ENCODE measurements at regions not wholly inside any gene's neighbourhood (a gene's known extent, or its start where the extent isn't known, plus 50 kb on each side); places are given as distances from the start of the nearest gene placed in this dataset.
A peak's percentile ranks its signal among the peaks of the same experiment; 100 is the strongest.

DNA sequence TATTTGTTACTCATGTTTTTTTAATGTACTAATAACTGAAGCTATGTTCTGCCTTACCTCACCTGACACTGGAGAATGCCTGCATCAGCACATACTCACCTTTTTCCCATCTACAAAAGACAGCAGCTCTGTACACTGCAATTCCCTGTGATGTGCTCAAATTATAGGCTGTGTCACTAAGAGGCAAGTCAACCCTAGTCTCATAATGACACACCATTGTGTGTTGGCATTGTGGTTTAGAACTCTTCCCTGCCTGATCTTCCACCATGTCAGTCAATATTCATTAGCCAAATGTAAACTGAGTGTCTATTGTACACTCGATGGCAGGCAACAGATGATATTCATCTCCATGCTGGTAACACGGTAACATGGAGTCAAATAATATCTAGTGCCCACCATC, 332.1 kb upstream of the TCF4 start:
- Histone ChIP-seq H2AK5ac (ENCODE audit: low read length) (no peak overlapping the region), H3K23ac (ENCODE audit: low read length) (no peak overlapping the region), H2BK15ac (replicated peaks; ENCODE audit: low read depth) (no peak overlapping the region), H3K4me2 (ENCODE audit: low read length) (no peak overlapping the region), H3K79me2 (ENCODE audit: control insufficient read depth, insufficient read depth, low read length) (no peaks in the 10 kb centered on the region), H3K4ac (ENCODE audit: low read depth, low read length) (no peak overlapping the region), H3K18ac (ENCODE audit: low read length) (no peak overlapping the region), H4K5ac (ENCODE audit: low read length) (no peak overlapping the region), H3K27me3 (ENCODE audit: insufficient read depth, low read length, poor library complexity) (no peaks in the 10 kb centered on the region), H4K8ac (ENCODE audit: low read depth, low read length) (no peak overlapping the region), H2BK5ac (ENCODE audit: low read length) (no peak overlapping the region), H3K27ac (ENCODE audit: low read depth, low read length) (no peak overlapping the region), H3K4me1 (ENCODE audit: control insufficient read depth, low read depth, low read length) (no peaks in the 10 kb centered on the region), H3K9ac (ENCODE audit: low read length) (no peak overlapping the region), H3K4me3 (ENCODE audit: low read length) (no peak overlapping the region), H2BK120ac (ENCODE audit: low read depth, low read length) (no peak overlapping the region), H3K36me3 (ENCODE audit: control insufficient read depth, insufficient read depth, low read length) (no peaks in the 10 kb centered on the region), H3K79me1 (ENCODE audit: low read length) (no peaks in the 10 kb centered on the region), H3K56ac (ENCODE audit: low read length) (no peak overlapping the region)
- no CpG with 5 or more reads among the region's 2 CpGs for WGBS (ENCODE audit: extremely low coverage, insufficient coverage, low lambda C conversion rate)
- no peak for DNase-seq

- no peak overlapping the region for H3K4me3 ChIP-seq (ENCODE audit: low read length)
- no peak overlapping the region for H3K9ac ChIP-seq (ENCODE audit: low read length)
- no peak overlapping the region for H3K27ac ChIP-seq (ENCODE audit: low read depth, low read length)
- H4K8ac ChIP-seq (ENCODE audit: low read depth, low read length), result no peak overlapping the region
- H3K4me1 ChIP-seq (ENCODE audit: control insufficient read depth, low read depth, low read length), result no peaks in the 10 kb centered on the region
- no peak overlapping the region for H3K18ac ChIP-seq (ENCODE audit: low read length)
- no peak overlapping the region for H2BK120ac ChIP-seq (ENCODE audit: low read depth, low read length)
- WGBS (ENCODE audit: extremely low coverage, insufficient coverage, low lambda C conversion rate), result no CpG with 5 or more reads among the region's 6 CpGs
- H3K79me2 ChIP-seq (ENCODE audit: control insufficient read depth, insufficient read depth, low read length), result no peaks in the 10 kb centered on the region
- no peak overlapping the region for H3K4ac ChIP-seq (ENCODE audit: low read depth, low read length)
- no peak overlapping the region for H4K5ac ChIP-seq (ENCODE audit: low read length)
- H3K4me2 ChIP-seq (ENCODE audit: low read length), result no peak overlapping the region
- no peak overlapping the region for H2BK5ac ChIP-seq (ENCODE audit: low read length)
- no peak overlapping the region for H2BK15ac ChIP-seq (replicated peaks; ENCODE audit: low read depth)
- H3K79me1 ChIP-seq (ENCODE audit: low read length), result no peaks in the 10 kb centered on the region
- no peak overlapping the region for H2AK5ac ChIP-seq (ENCODE audit: low read length)
- no peak overlapping the region for H3K56ac ChIP-seq (ENCODE audit: low read length)
- H3K27me3 ChIP-seq (ENCODE audit: insufficient read depth, low read length, poor library complexity), result no peaks in the 10 kb centered on the region
- no peaks in the 10 kb centered on the region for H3K36me3 ChIP-seq (ENCODE audit: control insufficient read depth, insufficient read depth, low read length)
- no peak for DNase-seq
- no peak overlapping the region for H3K23ac ChIP-seq (ENCODE audit: low read length)
Observed at GRCh38 chr18:55918444-55918843, 330.5 kb upstream of the TCF4 start.

DNA sequence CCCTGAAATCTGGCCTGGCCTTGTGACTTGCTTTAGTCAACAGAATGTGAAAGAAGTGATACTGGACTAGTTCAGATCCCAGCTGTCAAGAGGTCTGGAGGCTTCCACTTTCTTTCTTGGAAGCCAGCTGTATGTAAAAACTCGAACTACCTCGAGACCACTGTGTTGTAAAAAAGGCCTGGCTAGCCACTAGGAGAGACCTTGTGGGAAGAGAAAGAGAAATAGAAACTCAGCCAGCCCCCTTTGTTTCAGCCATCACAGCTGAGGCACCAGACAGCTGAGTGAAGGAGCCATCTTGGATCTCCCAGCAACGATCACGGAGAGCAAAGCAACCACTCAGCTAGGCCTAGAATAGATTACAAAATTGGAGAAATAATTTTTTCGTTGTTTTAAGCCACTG, 324.9 kb upstream of the TCF4 start:
- H4K8ac ChIP-seq (ENCODE audit: low read depth, low read length), result no peak overlapping the region
- no peak overlapping the region for H3K4me2 ChIP-seq (ENCODE audit: low read length)
- no peaks in the 10 kb centered on the region for H3K36me3 ChIP-seq (ENCODE audit: control insufficient read depth, insufficient read depth, low read length)
- no peaks in the 10 kb centered on the region for H3K79me1 ChIP-seq (ENCODE audit: low read length)
- no peak overlapping the region for H3K4me3 ChIP-seq (ENCODE audit: low read length)
- H3K27ac ChIP-seq (ENCODE audit: low read depth, low read length), result no peak overlapping the region
- no peak overlapping the region for H3K9ac ChIP-seq (ENCODE audit: low read length)
- H3K79me2 ChIP-seq (ENCODE audit: control insufficient read depth, insufficient read depth, low read length), result no peaks in the 10 kb centered on the region
- H2BK15ac ChIP-seq (replicated peaks; ENCODE audit: low read depth), result no peak overlapping the region
- no peak overlapping the region for H3K18ac ChIP-seq (ENCODE audit: low read length)
- no peak overlapping the region for H2AK5ac ChIP-seq (ENCODE audit: low read length)
- H3K23ac ChIP-seq (ENCODE audit: low read length), result no peak overlapping the region
- H2BK5ac ChIP-seq (ENCODE audit: low read length), result no peak overlapping the region
- DNase-seq, result no peak
- no peak overlapping the region for H4K5ac ChIP-seq (ENCODE audit: low read length)
- H3K4ac ChIP-seq (ENCODE audit: low read depth, low read length), result no peak overlapping the region
- H3K27me3 ChIP-seq (ENCODE audit: insufficient read depth, low read length, poor library complexity), result no peaks in the 10 kb centered on the region
- no peak overlapping the region for H2BK120ac ChIP-seq (ENCODE audit: low read depth, low read length)
- no peak overlapping the region for H3K56ac ChIP-seq (ENCODE audit: low read length)
- peaks cover 2% of the 10 kb centered on the region for H3K4me1 ChIP-seq (ENCODE audit: control insufficient read depth, low read depth, low read length)
- WGBS (ENCODE audit: extremely low coverage, insufficient coverage, low lambda C conversion rate), result no CpG with 5 or more reads among the region's 5 CpGs

- DNase-seq, result no peak
- no peak overlapping the region for H2BK15ac ChIP-seq (replicated peaks; ENCODE audit: low read depth)
- H4K8ac ChIP-seq (ENCODE audit: low read depth, low read length), result no peak overlapping the region
- H2AK5ac ChIP-seq (ENCODE audit: low read length), result no peak overlapping the region
- H3K4me1 ChIP-seq (ENCODE audit: control insufficient read depth, low read depth, low read length), result peaks cover 2% of the 10 kb centered on the region
- H3K4ac ChIP-seq (ENCODE audit: low read depth, low read length), result no peak overlapping the region
- H3K9ac ChIP-seq (ENCODE audit: low read length), result no peak overlapping the region
- H3K18ac ChIP-seq (ENCODE audit: low read length), result no peak overlapping the region
- no peaks in the 10 kb centered on the region for H3K36me3 ChIP-seq (ENCODE audit: control insufficient read depth, insufficient read depth, low read length)
- H3K56ac ChIP-seq (ENCODE audit: low read length), result no peak overlapping the region
- H3K23ac ChIP-seq (ENCODE audit: low read length), result no peak overlapping the region
- no peaks in the 10 kb centered on the region for H3K79me2 ChIP-seq (ENCODE audit: control insufficient read depth, insufficient read depth, low read length)
- H3K4me2 ChIP-seq (ENCODE audit: low read length), result no peak overlapping the region
- H3K79me1 ChIP-seq (ENCODE audit: low read length), result no peaks in the 10 kb centered on the region
- H2BK120ac ChIP-seq (ENCODE audit: low read depth, low read length), result no peak overlapping the region
- H3K4me3 ChIP-seq (ENCODE audit: low read length), result no peak overlapping the region
- H2BK5ac ChIP-seq (ENCODE audit: low read length), result no peak overlapping the region
- no CpG with 5 or more reads among the region's 2 CpGs for WGBS (ENCODE audit: extremely low coverage, insufficient coverage, low lambda C conversion rate)
- no peaks in the 10 kb centered on the region for H3K27me3 ChIP-seq (ENCODE audit: insufficient read depth, low read length, poor library complexity)
- H3K27ac ChIP-seq (ENCODE audit: low read depth, low read length), result no peak overlapping the region
- no peak overlapping the region for H4K5ac ChIP-seq (ENCODE audit: low read length)
Observed at GRCh38 chr18:55912071-55912470, 324.1 kb upstream of the TCF4 start.

GRCh38 chr18:55910296-55910695, 322.3 kb upstream of the TCF4 start:
- H3K56ac ChIP-seq (ENCODE audit: low read length), result no peak overlapping the region
- H3K27me3 ChIP-seq (ENCODE audit: insufficient read depth, low read length, poor library complexity), result no peaks in the 10 kb centered on the region
- no peak overlapping the region for H3K18ac ChIP-seq (ENCODE audit: low read length)
- H2BK120ac ChIP-seq (ENCODE audit: low read depth, low read length), result no peak overlapping the region
- H3K79me1 ChIP-seq (ENCODE audit: low read length), result no peaks in the 10 kb centered on the region
- H3K36me3 ChIP-seq (ENCODE audit: control insufficient read depth, insufficient read depth, low read length), result no peaks in the 10 kb centered on the region
- no peak overlapping the region for H4K8ac ChIP-seq (ENCODE audit: low read depth, low read length)
- H3K9ac ChIP-seq (ENCODE audit: low read length), result no peak overlapping the region
- no peak for DNase-seq
- H3K4me3 ChIP-seq (ENCODE audit: low read length), result no peak overlapping the region
- H3K23ac ChIP-seq (ENCODE audit: low read length), result no peak overlapping the region
- H3K4me1 ChIP-seq (ENCODE audit: control insufficient read depth, low read depth, low read length), result peaks cover 2% of the 10 kb centered on the region
- no peaks in the 10 kb centered on the region for H3K79me2 ChIP-seq (ENCODE audit: control insufficient read depth, insufficient read depth, low read length)
- no peak overlapping the region for H3K4me2 ChIP-seq (ENCODE audit: low read length)
- H2BK5ac ChIP-seq (ENCODE audit: low read length), result no peak overlapping the region
- no peak overlapping the region for H4K5ac ChIP-seq (ENCODE audit: low read length)
- no peak overlapping the region for H3K4ac ChIP-seq (ENCODE audit: low read depth, low read length)
- no CpG with 5 or more reads among the region's 2 CpGs for WGBS (ENCODE audit: extremely low coverage, insufficient coverage, low lambda C conversion rate)
- no peak overlapping the region for H2BK15ac ChIP-seq (replicated peaks; ENCODE audit: low read depth)
- H2AK5ac ChIP-seq (ENCODE audit: low read length), result no peak overlapping the region
- H3K27ac ChIP-seq (ENCODE audit: low read depth, low read length), result no peak overlapping the region

- no peak overlapping the region for H3K18ac ChIP-seq (ENCODE audit: low read length)
- no peaks in the 10 kb centered on the region for H3K79me1 ChIP-seq (ENCODE audit: low read length)
- no peak overlapping the region for H4K5ac ChIP-seq (ENCODE audit: low read length)
- H2AK5ac ChIP-seq (ENCODE audit: low read length), result no peak overlapping the region
- H3K9ac ChIP-seq (ENCODE audit: low read length), result peak overlapping the region; percentile 25
- H2BK5ac ChIP-seq (ENCODE audit: low read length), result peak overlapping the region; percentile 21
- H3K4ac ChIP-seq (ENCODE audit: low read depth, low read length), result no peak overlapping the region
- H3K27me3 ChIP-seq (ENCODE audit: insufficient read depth, low read length, poor library complexity), result no peaks in the 10 kb centered on the region
- no peak overlapping the region for H2BK120ac ChIP-seq (ENCODE audit: low read depth, low read length)
- no peak for DNase-seq
- peak overlapping the region; percentile 27 for H3K56ac ChIP-seq (ENCODE audit: low read length)
- no peak overlapping the region for H3K23ac ChIP-seq (ENCODE audit: low read length)
- WGBS (ENCODE audit: extremely low coverage, insufficient coverage, low lambda C conversion rate), result no CpG with 5 or more reads among the region's 4 CpGs
- H3K36me3 ChIP-seq (ENCODE audit: control insufficient read depth, insufficient read depth, low read length), result no peaks in the 10 kb centered on the region
- H3K4me2 ChIP-seq (ENCODE audit: low read length), result no peak overlapping the region
- H2BK15ac ChIP-seq (replicated peaks; ENCODE audit: low read depth), result peak overlapping the region; percentile 88
- H3K79me2 ChIP-seq (ENCODE audit: control insufficient read depth, insufficient read depth, low read length), result no peaks in the 10 kb centered on the region
- H3K4me1 ChIP-seq (ENCODE audit: control insufficient read depth, low read depth, low read length), result peaks cover 2% of the 10 kb centered on the region
- no peak overlapping the region for H3K4me3 ChIP-seq (ENCODE audit: low read length)
- no peak overlapping the region for H3K27ac ChIP-seq (ENCODE audit: low read depth, low read length)
- no peak overlapping the region for H4K8ac ChIP-seq (ENCODE audit: low read depth, low read length)
Observed at GRCh38 chr18:55908901-55909366, 320.9 kb upstream of the TCF4 start.
